Right cardiac atrium (tissue), 5 donors: ENCODE measurements at regions not wholly inside any gene's neighbourhood (a gene's known extent, or its start where the extent isn't known, plus 50 kb on each side); places are given as distances from the start of the nearest gene placed in this dataset.
"Not testable (repeated sequence)": the region's sequence is repeated elsewhere in the genome, so short reads cannot be mapped to it uniquely, and the experiment has no call there.

Experiments
- ATAC-seq, 2 donors: fragments of 200-7000 bp; cut with Tn5 transposase; one replicate each; pipeline versions ENCODE4 v1.8.0 to v1.9.1; 2020; ENCODE audit warnings: moderate library complexity in 2 of 2, mild to moderate bottlenecking in 1 of 2
- DNase-seq, 3 donors: peaks; one replicate each; pipeline ENCODE4 v3.0.0-alpha.2; 2020
- H3K27ac ChIP-seq: one replicate; pipeline ENCODE4 v1.5.1; 2013; ENCODE audit warnings: mild to moderate bottlenecking, low read length, control low read depth, moderate library complexity
- H3K27me3 ChIP-seq: one replicate; pipeline ENCODE4 v1.6.1; 2013; ENCODE audit not compliant: control insufficient read depth, insufficient read depth
- H3K4me1 ChIP-seq: one replicate; pipeline ENCODE4 v1.6.1; 2013; ENCODE audit warnings: low read length; ENCODE audit not compliant: control insufficient read depth, insufficient read depth
- H3K4me3 ChIP-seq: one replicate; pipeline ENCODE4 v1.5.1; 2013; ENCODE audit warnings: low read length, control low read depth
- H3K9me3 ChIP-seq: one replicate; pipeline ENCODE4 v1.6.1; 2013; ENCODE audit warnings: low read length; ENCODE audit not compliant: control insufficient read depth
- WGBS: extraction: QIAGEN DNeasy Blood & Tissue Kit; methylation state at CpG from one replicate; pipeline ENCODE4 v1.1.7; 2013; 5-methylcytosine and 5-hydroxymethylcytosine counted together
- intact Hi-C, 4 donors: fragments of 100-400 bp; cut with DNase I; formaldehyde crosslinking; loops; one replicate each; pipeline versions ENCODE4 v1.11.0 to v1.14.0; 2022 to 2023
- donor health status: healthy with polysubstance abuse.
- donor health status: DM: no; HTN: yes; CAD: no.
- donor health status: DM: no; HTN: no; CAD: no.
- donor health status: DM: no; HTN: yes; CAD: no; lungs with severe emphysema.
- donor health status: DM: yes; HTN: yes; CAD: no.

DNA sequence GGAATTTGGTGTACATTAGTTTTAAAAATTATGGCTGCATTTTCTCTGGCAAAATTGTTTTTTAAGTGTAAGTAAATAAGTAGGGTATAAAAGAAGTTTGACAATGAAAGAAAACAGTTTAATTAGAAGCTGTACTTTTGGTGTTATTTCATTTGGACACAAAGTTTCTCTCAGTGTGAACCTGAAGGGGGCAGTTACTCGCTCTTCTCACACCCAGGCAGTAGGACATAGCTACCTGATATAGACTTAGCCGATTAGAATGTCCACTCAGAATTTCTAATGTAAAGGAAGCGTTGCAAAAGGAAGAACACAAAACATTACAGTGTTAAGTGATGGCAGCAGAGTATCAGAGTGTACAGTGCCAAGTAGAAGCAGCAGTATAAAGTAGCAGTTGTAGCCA lies 311.9 kb upstream of the TECRL start:
- Histone ChIP-seq H3K27ac (no peak overlapping the region), H3K4me1 (no peaks in the 10 kb centered on the region), H3K9me3 (no peaks in the 10 kb centered on the region), H3K27me3 (no peaks in the 10 kb centered on the region), H3K4me3 (no peak overlapping the region)
- intact Hi-C loops: no loop called here
- DNase-seq (no peak), ATAC-seq (no peak)
- WGBS: 74% methylated on average over 3 of the region's 3 CpGs

DNA sequence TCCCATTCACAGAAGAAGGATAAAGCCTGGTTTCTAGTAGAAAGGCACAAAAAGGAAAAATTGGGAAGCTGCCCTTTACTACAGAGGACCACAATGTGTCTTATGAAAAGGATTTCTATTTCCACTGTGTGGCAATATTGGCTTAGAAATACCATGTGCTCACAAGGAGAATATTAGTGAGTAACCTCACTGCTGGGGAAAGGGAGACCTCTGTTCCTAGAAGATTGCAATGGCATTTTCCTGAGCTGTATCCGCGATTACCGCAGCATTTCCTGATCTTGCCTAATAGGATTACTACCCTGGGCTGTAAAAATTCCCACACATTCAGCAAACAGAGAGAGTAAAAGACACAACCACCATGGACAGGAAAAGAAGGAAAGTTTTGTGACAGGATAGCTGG lies 308.8 kb upstream of the TECRL start:
- DNase-seq: no peak
- Histone ChIP-seq H3K4me3 (no peak overlapping the region), H3K27me3 (no peaks in the 10 kb centered on the region), H3K27ac (no peak overlapping the region), H3K9me3 (no peaks in the 10 kb centered on the region), H3K4me1 (no peaks in the 10 kb centered on the region)
- ATAC-seq: no peak
- intact Hi-C loops: no loop called here
- WGBS: 71% methylated on average over 3 of the region's 3 CpGs

DNA sequence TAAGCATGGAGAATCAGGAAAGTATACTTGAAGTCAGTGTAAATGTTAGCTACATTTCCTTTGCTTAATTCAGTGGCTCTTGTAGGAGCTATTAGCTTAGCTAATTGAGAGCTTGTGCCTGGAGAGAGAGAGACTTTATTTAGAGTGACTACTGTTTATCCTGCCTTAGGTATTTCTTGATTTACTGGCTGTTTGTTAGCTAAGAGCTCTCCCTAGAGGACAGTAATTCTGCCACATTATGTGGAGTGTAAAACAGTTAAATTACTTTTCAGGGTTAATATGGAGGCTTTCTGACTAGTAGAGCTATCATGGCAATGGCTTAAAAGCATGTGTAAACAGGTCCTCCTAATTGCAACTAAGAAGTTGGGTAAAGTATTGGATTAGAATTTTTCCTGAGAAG lies 306.5 kb upstream of the TECRL start:
- no peak for DNase-seq
- no peaks in the 10 kb centered on the region for H3K27me3 ChIP-seq
- intact Hi-C loops: no loop called here
- H3K4me3 ChIP-seq: no peak overlapping the region
- H3K9me3 ChIP-seq: no peaks in the 10 kb centered on the region
- no peaks in the 10 kb centered on the region for H3K4me1 ChIP-seq
- no peak for ATAC-seq
- H3K27ac ChIP-seq: no peak overlapping the region

DNA sequence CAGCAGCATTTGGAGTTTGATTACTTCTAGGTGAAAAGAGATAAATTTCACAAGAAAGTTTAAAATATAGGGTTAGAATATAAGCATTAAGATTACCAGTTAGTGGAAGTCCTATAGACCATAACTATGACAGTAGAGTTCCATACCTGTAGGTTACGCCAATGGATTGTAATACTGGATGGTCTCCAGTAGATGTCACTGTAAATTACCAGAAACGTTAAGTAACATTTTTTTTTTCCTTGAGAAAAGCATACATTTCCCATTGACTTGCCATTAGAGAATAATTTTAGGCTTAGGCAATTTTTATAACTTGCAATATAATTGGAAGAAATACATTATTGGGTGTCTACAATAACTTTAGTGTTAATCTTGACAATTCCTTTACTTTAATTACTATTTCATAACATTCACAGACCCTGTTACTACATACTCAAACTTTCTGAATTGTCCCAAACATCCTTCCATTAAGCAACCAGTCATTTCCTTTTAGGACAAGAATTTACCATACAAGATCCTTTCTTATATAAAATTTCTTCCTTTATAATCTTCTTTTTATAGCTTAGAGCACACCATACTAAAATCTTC lies 304.1 kb upstream of the TECRL start:
- 4% methylated on average over 2 of the region's 2 CpGs for WGBS
- intact Hi-C loops: no loop called here
- Histone ChIP-seq H3K27ac (no peak overlapping the region), H3K4me1 (no peaks in the 10 kb centered on the region), H3K4me3 (no peak overlapping the region), H3K9me3 (no peaks in the 10 kb centered on the region), H3K27me3 (no peaks in the 10 kb centered on the region)
- ATAC-seq (no peak), DNase-seq (no peak)

DNA sequence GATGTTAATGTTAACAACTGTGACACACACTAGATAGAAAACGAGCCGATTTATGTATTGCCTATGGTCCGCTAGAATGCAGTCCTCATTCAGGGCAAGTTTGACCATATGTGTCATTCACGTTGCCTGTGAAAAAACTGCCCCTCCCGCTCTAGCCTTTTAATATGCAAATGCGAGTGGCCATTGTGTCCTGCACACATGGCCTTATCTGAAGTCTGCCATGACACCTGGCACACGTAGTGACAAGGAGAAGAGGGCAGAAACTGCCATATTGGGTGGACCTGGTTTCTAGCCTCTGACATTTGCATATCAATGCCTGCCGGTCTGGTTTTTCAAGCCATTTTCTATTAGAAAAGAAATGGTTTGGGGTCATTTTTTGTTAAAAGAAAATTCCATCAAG lies 303.3 kb upstream of the TECRL start:
- H3K27ac ChIP-seq: no peak overlapping the region
- H3K9me3 ChIP-seq: no peaks in the 10 kb centered on the region
- no peaks in the 10 kb centered on the region for H3K27me3 ChIP-seq
- ATAC-seq (no peak), DNase-seq (no peak)
- intact Hi-C loops: no loop called here
- no peak overlapping the region for H3K4me3 ChIP-seq
- no peaks in the 10 kb centered on the region for H3K4me1 ChIP-seq
- 70% methylated on average over 8 of the region's 8 CpGs for WGBS

DNA sequence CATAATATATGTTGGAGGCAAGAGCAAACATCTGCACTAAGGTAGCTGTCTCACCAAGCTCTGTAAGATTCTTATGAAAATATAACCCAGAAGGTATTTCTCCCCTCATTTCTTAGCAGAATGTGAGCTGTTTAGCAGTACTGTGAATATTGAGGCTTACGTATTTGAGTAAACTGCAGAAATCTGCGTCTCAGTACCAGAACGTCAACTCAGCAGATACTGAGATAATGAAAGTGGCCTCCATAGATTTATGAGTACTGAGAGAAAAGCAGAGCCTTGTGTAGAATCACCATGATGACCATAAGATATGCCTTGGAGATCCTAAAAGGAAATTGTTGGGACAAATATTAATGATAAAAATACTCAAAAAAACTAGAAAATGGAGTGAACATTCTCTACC lies 296.7 kb upstream of the TECRL start:
- WGBS: 87% methylated on average over 3 of the region's 3 CpGs
- no peaks in the 10 kb centered on the region for H3K9me3 ChIP-seq
- H3K4me3 ChIP-seq: no peak overlapping the region
- ATAC-seq (no peak), DNase-seq (no peak)
- H3K4me1 ChIP-seq: no peaks in the 10 kb centered on the region
- H3K27me3 ChIP-seq: no peaks in the 10 kb centered on the region
- no peak overlapping the region for H3K27ac ChIP-seq
- intact Hi-C loops: no loop called here

DNA sequence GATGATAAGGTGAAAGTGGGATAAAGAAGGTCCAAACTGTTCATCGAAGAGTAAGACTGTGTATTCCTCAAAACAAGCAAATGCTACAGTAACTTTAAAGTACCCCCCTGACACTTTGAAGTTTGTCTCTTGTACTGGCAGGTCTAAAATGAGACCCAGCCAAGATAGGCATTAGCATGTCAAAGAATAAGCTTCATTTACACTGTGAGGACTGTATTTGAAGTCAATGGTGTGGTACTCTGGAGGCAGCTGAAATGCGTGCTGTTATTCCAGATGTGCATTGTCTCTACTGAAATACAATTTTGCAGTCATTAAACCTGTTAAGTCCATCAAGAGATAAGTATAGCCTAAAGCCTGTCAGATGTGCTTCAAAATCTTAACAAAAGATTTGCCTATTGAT lies 288.9 kb upstream of the TECRL start:
- WGBS: 66% methylated on average over 2 of the region's 2 CpGs
- intact Hi-C loops: no loop called here
- DNase-seq: no peak

DNA sequence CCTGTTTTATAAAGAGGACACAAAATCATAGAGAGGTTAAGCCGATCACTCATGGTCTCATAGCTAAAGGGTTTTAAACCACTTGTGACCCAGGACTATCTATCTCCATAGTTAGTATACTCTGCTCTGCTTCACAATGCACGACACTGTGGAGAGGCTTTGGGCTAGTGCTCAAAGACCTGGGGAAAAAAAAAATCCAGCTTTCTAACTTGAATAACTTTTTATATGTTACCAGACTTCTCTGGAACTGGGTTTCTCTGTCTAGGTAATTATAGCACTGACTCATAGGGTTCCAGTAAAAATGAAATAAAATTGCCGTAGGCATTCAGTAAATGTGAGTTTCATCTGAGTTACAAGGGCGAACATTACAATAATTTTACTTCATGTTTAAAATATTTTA lies 273.7 kb upstream of the TECRL start:
- H3K9me3 ChIP-seq: no peaks in the 10 kb centered on the region
- ATAC-seq (no peak), DNase-seq (no peak)
- no peak overlapping the region for H3K4me3 ChIP-seq
- 82% methylated on average over 4 of the region's 4 CpGs for WGBS
- H3K27ac ChIP-seq: no peak overlapping the region
- intact Hi-C loops: no loop called here
- H3K4me1 ChIP-seq: no peaks in the 10 kb centered on the region
- H3K27me3 ChIP-seq: no peaks in the 10 kb centered on the region

More for the DNA sequence above, 288.9 kb upstream of the TECRL start:
- ATAC-seq: no peak
- Histone ChIP-seq H3K9me3 (no peaks in the 10 kb centered on the region), H3K27ac (no peak overlapping the region), H3K27me3 (no peaks in the 10 kb centered on the region), H3K4me1 (no peaks in the 10 kb centered on the region), H3K4me3 (no peak overlapping the region)

DNA sequence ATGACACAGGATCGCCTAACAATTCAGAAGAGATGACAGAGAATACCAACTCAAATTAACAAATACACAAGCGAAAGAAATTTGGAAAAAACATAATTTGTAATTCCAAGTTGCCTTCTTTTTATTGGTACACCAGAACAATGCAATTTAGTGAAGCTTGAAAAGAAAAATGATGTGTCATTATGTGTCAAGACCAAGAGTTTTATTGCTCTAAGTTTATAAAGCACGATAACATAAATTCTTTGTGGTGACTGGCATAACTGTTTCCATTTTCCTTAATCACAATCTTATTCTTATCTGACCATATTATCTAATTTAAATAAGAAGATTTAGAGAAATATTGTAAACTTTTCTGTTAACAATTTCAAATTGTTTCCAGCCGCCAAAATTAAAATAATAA lies 273.2 kb upstream of the TECRL start:
- ATAC-seq (no peak), DNase-seq (no peak)
- 84% methylated on average over 4 of the region's 4 CpGs for WGBS
- no peaks in the 10 kb centered on the region for H3K9me3 ChIP-seq
- H3K4me1 ChIP-seq: no peaks in the 10 kb centered on the region
- no peak overlapping the region for H3K4me3 ChIP-seq
- intact Hi-C loops: no loop called here
- H3K27ac ChIP-seq: no peak overlapping the region
- H3K27me3 ChIP-seq: no peaks in the 10 kb centered on the region

DNA sequence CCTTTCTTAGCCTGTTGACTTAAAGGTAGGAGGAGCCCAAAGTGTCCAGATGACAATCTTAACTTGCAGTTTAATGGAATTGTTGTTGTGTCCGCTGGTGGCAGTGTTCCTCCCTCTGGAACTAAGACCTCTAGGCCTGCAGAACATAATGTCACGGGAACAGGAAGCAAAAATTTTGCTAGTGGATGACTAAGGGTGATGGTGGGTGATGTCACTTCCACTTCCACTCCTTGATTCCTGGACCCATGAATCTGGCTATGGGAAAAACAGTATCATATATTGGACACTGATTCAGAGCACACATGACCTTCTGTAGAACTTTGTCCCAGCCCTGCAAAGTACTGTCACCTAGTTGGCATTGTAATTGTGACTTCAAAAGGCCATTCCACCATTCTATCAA lies 263.9 kb upstream of the TECRL start:
- WGBS: 69% methylated on average over 2 of the region's 2 CpGs
- H3K9me3 ChIP-seq: not testable (repeated sequence)

DNA sequence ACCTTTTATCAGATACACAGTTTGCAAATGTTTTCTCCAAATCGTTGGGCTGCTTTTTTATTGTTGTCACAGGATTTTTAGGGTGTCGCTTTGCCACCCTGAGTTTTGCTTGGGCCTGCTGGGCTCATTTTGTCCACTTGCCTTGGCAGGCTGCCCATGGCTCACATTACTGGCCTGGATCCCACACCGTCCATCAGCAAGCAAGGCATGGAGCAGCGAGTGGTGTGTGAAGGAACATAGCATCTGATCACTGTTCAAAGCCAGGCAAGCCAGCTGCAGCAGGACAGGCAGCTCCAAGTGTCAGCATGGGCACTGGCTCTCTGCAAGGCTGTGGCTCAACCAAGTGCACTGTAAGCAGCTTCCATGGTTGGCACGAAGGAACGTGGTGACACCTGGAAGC lies 261.4 kb upstream of the TECRL start:
- intact Hi-C loops: no loop called here
- H3K4me1 ChIP-seq: no peaks in the 10 kb centered on the region
- ATAC-seq: no peak
- WGBS: 78% methylated on average over 6 of the region's 6 CpGs
- no peak overlapping the region for H3K4me3 ChIP-seq
- no peaks in the 10 kb centered on the region for H3K9me3 ChIP-seq
- no peaks in the 10 kb centered on the region for H3K27me3 ChIP-seq
- H3K27ac ChIP-seq: no peak overlapping the region
- peak in 2 of 3 donors; percentile 27 to 36 for DNase-seq

More for the DNA sequence above, 263.9 kb upstream of the TECRL start:
- ATAC-seq, DNase-seq, H3K4me3 ChIP-seq, H3K27ac ChIP-seq, intact Hi-C loops, H3K4me1 ChIP-seq, H3K27me3 ChIP-seq: not testable (repeated sequence)

DNA sequence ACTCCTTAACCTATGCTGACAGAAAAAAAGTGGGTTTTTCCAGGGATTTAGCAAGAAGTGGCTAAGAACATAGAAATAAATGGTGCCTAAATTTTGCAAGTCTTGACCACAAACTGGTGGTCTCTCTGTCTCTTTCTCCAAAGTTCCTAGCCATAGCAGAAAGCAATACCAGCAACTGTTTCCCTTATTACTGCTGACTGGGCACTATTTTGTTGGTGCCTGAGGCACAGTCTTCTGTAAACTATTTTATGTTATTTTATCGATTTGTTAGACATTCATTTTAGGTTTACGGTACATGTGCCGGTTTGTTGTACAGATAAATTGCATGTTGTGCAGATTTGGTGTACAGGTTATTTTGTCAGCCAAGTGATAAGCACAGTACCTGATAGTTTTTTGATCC lies 234.6 kb upstream of the TECRL start:
- DNase-seq (no peak), ATAC-seq (no peak)
- H3K27me3 ChIP-seq: no peaks in the 10 kb centered on the region
- no peaks in the 10 kb centered on the region for H3K4me1 ChIP-seq
- no peak overlapping the region for H3K4me3 ChIP-seq
- intact Hi-C loops: no loop called here
- H3K9me3 ChIP-seq: no peaks in the 10 kb centered on the region
- 94% methylated on average over 3 of the region's 3 CpGs for WGBS
- H3K27ac ChIP-seq: no peak overlapping the region
